HG03064 (cell line): ENCODE measurements at regions not wholly inside any gene's neighbourhood (a gene's known extent, or its start where the extent isn't known, plus 50 kb on each side); places are given as distances from the start of the nearest gene placed in this dataset.
"Not testable (repeated sequence)": the region's sequence is repeated elsewhere in the genome, so short reads cannot be mapped to it uniquely, and the experiment has no call there.

Experiments used
- ATAC-seq: cut with Tn5 transposase; IDR thresholded peaks from one replicate; pipeline ENCODE4 v1.9.1; 2021; ENCODE audit warnings: low read depth; ENCODE audit not compliant: unreplicated experiment

DNA sequence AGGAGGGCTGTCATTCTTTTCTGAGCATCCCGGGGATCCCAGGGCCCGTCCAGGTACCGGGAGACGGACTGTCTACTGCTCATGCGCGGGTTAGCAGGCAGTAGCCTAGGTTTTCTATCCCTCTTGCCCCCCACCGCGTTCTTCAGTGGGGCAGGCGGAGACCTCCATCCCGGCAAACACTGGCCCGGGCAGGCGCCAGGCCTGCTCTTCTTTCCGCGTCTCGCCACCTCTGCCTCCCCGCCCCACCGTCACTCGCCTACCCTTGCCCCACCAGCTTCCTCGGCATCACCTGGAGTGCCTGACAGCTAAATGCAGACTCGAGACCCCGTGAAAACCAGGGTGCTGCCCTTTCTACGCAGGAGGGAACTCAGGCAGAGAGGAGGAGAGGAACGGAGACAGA, 1937.7 kb upstream of the DEFB115 start:
- no peak for ATAC-seq

DNA sequence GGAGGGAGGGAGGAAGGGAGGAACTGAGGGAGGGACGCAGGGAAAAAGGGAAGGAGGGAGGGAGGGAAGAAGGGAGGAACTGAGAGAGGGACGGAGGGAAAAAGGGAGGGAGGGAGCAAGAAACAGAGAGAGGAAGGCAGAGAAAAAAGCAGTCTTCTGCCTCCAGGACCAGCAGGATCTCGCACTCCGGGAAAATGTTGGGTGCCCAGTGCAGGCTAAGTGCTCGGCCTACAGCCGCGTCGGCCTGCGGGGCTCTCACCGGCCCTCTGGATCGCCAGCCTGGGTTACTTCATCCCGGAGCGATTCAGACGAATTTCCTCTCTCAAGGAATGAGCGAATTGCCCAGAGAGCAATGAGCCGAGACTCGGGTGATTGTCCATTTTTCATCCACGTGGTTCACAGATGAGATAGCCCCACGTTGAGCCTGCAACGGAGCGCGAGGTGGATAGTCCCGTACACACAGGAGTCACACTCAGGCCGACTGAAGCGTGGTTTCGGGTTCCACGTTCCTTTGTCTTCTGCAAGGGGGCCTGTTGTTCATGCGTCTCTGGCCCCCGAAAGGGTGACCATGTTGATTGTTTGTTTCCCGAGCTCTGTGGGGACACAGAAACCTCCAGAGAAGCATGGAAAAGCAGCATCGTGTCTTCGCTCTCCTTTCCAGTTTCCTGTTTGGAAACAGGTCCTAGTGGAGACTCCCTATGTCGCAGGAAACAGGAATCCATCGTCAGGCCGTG, 1937.1 kb upstream of the DEFB115 start:
- ATAC-seq, result not testable (repeated sequence)

DNA sequence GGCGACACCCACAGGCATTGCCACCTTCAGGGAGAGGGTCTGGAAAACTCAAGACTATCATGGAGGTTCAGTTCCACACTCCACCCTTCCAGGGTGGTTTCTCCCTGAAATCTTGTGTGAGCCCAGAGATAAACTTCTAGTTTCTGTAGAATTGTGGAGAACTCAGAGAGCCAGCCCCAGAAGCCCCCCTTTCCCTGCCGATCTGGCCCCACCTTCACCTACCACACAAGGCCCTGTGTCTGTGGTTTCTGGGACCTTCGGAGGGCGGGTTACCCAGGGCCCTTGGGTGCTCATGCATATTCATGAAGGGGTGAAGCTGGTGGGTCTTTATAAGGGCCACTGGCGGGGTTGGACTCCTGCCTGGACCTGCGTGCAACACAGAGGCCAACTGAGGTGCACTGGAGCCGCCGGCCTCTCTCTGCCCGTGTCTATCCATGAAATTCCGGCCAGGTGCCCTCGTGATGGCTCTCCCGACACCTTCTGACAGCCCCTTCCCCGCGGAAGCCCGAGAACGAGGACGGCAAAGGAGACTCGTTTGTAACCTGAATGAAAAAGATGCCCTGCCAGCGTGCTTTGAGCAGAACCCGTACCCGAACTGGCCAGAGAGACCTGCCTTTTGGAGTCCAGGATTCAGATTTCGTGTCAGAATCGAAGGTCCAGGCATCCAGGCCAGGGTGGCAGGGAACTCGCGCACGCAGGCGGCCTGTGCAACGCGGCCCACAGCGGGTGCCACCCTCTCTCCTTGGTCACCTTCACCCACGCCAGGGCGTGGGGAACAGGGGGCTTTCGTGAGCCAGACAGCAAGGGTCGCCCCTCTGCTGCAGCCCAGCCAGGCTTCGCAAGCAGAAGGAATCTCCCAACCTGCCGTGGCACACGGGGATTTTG, 1933.6 kb upstream of the DEFB115 start:
- not testable (repeated sequence) for ATAC-seq

DNA sequence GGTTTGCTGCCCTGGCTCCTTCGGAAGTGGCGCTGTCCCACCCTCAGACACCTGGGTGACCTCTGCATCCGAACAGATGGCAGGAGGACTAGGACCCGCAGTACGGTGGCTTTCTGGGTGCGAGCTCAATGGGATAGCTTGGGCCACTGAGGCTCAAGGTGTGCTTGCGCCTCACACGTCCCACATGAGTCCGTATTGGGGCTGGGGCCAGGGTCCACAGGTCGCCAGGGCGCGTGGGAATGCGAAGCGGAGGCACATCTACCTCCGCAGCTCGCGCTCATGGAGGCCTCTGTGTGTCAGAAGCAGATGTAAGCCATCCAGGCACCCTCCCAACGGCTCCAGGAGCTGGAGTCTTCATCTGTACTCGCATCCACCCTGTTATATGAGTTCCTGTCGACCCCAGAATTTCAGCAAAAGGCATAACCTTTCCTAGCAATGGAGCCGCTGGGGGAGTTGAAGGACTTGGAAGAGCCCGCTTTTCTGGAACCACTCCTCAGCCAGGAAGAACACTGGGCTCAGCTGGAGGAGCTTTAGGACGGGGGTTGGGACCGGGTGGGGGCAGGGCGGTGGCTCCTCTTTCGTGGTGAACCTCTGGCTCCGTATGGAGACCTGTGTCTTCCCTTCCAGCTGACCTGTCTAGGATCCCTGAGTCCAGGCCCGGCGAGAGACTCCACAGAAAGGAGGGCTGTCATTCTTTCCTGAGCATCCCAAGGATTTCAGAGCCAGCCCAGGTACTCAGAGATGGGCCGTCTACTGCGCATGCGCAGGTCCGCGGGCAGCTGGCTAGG, 1932.8 kb upstream of the DEFB115 start:
- not testable (repeated sequence) for ATAC-seq

DNA sequence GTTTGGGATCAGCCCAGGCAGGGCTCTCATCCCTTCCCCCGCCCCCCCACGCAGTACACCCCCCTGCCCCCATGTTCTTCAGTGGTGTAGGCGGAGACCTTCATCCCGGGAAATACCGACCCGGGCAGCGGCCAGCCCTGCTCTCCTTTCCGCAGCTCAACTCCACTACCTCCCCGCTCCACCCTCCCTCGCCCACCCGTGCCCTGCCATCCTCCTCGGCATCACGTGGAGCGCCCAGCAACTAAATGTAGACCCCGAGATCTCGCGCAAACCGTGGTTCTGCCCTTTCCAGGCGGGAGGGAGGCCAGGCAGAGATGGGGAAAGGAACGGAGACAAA, 1932.2 kb upstream of the DEFB115 start:
- no peak for ATAC-seq

DNA sequence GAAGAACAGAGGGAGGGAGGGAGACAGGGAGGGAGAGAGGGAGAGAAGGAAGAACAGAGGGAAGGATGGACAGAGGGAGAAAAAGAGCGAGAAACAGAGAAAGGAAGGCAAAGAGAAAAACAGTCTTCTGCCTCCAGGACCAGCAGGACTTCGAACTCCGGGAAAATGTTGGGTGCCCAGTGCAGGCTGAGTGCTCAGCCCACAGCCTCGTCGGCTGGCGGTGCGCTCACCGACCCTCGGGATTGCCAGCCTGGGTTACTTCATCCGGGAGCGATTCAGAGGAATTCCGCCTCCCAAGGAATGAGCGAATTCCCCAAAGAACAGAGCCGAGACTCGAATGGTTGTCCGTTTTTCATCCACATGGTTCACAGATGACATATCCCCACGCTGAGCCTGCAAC, 1931.7 kb upstream of the DEFB115 start:
- ATAC-seq, result not testable (repeated sequence)

DNA sequence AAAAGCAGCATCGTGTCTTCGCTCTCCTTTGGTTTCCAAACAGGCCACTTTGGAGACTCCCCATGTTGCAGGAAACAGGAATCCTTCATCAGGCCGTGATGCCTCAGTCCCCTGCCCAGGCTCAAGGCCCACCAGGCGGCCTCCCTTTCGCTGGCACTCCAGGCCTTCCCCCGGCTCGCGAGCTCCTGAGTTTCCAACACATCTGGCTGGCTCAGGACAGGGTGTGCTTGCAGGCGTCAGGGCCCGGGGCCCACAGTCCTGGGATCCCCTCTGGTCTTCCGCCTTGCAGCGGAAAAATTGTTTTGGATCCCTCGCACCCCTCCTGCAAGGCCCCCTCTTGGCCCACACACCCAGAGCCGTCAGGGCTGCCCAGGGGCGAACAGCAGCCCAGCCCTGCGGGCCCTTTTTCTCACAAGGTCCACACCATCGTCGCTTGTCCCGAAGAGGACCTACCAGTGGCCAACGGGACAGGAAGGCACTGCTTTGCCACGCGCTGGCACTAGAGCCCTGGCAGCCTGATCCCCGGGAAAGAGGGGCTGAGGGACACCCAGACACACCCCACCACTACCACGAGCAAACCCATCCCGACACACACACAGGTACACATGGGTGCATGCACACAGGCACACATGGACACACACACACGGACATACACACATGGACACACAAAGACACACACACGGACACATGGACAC, 1930.9 kb upstream of the DEFB115 start:
- ATAC-seq, result no peak

DNA sequence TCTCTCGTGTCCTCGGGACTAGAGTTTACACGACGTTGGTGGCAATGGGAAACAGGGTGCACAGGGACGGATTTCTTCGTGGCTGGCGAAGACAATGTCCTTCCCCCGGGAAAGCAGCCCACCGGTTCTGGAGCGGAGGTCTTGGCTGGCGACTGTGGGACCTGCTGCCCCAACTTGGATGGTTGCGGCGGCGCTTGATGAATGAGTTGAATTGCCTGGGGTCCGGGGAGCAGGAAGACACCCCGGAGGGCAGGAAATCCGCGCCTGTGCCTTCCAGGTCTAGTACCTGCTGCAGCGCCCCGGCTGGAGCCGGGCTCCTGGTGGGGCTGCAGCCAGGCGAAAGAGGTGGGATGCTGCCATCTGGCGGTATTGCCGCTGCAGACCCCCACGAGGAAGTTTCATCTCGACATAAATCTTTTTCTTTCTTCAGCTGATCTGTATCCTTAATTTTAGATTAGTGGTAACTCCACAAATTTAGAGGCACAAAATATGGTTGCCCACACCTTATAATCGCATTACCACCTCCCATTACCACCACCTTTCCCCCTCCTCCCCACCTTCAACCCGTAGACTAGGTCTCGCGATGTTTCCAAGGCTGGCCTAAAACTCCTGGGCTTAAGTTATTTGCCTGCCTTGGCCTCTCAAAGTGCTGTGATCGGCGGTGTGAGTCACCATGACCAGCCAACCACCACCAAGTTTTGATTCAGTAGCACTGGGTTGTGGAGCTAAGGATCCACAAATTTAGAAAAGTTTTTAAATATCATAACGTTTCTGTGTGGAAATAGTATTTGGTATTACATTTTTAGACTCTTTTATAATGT, 1929.7 kb upstream of the DEFB115 start:
- not testable (repeated sequence) for ATAC-seq

DNA sequence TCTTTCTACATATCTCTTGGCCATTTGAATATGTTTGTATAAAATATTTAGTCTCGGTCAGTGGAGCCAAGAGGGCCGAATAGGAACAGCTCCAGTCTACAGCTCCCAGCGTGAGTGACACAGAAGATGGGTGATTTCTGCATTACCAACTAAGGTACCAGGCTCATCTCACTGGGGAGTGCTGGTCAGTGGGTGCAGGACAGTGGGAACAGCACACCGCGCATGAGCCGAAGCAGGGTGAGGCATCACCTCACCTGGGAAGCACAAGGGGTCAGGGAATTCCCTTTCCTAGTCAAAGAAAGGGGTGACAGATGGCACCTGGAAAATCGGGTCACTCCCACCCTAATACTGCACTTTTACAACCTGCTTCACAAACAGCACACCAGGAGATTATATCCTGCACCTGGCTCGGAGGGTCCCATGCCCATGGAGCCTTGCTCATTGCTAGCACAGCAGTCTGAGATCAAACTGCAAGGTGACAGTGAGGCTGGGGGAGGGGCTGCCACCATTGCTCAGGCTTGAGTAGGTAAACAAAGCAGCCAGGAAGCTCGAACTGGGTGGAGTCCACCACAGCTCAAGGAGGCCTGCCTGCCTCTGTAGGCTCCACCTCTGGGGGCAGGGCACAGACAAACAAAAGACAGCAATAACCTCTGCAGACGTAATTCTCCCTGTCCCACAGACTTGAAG, 1926.9 kb upstream of the DEFB115 start:
- ATAC-seq, result not testable (repeated sequence)

DNA sequence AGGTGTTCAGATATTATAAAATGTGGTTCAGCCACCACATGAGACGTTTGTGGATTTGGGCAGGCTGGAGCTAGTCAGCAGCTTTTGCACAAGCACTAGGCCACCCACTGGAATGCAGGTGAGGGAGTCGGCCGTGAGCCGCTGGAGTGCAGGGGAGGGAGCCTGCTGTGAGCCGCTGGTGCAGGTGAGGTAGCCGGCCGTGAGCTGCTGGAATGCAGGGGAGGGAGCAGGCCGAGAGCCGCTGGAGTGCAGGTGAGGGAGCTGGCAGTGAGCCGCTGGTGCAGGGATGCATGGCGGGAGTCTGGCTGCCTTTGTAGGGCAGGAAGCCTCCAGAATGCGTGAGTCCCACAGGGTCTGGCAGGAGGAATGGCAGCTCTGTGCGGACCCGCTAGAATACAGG, 1907.6 kb upstream of the DEFB115 start:
- ATAC-seq, result no peak

DNA sequence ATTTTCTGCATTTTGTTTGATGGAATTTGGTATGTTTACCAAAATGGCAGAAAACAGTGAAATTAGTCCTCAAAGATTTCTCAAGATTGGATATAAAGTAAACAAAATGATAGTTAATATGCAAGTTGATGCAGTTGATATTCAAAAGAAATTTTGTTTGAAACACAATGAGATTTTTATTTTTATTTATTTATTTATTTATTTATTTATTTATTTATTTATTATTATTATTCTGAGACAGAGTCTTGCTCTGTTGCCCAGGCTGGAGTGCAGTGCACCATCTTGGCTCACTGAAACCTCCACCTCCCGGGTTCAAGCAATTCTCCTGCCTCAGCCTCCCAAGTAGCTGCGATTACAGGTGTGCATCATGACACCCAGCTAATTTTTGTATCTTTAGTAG, 1881.5 kb upstream of the DEFB115 start:
- not testable (repeated sequence) for ATAC-seq

DNA sequence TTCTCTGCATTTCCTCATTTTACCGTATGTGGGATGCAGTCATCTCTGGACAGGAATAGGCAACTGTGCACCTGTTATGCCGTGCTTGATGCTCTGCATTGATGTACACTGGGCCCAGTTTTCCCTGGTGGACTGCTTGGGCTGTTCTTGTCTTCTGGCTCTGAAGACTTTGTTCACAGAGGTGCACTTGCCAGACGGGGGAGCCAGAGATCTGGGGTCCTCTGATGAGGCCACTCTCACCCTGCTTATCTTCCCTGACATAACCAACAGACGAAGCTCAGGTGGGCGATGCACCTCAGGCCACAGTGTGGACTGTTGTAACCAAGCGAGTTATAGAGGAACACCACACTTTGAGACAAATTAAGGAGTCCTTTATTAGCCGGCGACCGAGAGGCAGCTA, 1864.6 kb upstream of the DEFB115 start:
- not testable (repeated sequence) for ATAC-seq

DNA sequence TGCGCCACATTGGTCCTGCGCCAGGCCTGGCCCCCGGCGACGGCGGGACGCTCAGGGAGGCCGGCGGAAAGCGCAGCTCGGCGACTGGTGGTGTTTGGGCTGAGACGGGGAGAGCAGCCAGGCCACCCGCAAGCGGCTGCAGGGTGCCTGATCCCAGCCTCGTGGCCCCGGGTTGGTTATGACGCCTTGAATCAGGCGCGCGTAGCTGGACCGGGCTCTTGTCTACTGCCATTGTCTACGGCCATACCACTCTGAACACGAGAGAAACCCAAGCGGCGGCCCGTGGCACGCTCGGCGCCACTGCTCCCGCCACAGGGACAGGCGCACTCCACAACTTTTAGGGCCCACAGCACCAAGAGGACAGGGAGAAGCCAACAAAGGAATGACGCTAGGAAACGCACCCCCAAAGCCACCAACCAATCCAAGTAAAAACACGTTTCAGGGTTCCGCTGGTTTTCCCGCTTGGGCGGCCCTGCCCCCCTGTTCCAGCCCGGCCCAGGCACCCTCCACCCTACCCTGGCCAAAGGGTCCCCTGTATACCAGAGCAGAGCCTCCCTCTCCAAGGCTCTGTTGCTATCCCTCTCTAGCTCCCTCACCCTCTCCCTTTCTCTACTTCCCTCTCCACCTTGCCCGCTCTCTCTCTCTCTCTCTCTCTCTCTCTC, 1849.3 kb upstream of the DEFB115 start:
- ATAC-seq, result no peak

DNA sequence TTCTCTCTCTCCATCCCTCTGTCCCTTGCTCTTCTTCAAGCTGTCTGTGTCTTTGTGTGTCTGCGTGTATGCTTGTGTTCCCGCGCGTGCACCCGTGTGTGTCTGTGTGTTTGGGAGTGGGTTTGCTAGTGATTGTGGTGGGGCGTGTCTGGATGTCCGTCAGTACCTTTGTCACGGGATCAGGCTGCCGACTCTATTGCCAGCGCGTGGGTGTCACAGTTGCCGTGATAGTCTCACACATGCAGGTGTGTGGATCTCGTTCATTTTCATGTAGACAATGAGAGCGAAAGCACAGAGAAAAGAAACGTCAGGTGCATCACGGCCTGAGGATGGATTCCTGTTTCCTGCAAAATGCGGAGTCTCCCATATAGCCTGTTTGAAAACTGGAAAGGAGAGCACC, 1848.8 kb upstream of the DEFB115 start:
- ATAC-seq, result not testable (repeated sequence)

DNA sequence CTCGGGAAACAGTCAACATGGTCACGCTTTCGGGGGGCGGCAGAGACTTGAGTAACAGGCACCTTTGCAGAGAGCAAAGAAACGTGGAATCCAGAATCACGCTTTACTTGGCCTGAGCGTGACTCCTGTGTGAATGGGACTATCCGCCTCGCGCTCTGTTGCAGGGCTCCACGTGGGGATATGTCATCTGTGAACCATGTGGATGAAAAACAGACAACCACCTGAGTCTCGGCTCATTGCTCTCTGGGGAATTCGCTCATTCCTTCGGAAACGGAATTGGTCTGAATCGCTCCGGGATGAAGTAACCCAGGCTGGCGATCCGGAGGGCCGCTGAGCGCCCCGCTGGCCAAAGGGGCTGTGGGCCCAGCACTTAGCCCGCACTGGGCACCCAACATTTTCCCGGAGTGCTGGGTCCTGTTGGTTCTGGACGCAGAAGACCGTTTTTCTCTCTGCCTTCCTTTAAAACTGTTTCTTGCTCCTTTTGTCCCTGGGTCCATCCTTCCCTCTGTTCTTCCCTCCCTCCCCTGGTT, 1848.2 kb upstream of the DEFB115 start:
- not testable (repeated sequence) for ATAC-seq

DNA sequence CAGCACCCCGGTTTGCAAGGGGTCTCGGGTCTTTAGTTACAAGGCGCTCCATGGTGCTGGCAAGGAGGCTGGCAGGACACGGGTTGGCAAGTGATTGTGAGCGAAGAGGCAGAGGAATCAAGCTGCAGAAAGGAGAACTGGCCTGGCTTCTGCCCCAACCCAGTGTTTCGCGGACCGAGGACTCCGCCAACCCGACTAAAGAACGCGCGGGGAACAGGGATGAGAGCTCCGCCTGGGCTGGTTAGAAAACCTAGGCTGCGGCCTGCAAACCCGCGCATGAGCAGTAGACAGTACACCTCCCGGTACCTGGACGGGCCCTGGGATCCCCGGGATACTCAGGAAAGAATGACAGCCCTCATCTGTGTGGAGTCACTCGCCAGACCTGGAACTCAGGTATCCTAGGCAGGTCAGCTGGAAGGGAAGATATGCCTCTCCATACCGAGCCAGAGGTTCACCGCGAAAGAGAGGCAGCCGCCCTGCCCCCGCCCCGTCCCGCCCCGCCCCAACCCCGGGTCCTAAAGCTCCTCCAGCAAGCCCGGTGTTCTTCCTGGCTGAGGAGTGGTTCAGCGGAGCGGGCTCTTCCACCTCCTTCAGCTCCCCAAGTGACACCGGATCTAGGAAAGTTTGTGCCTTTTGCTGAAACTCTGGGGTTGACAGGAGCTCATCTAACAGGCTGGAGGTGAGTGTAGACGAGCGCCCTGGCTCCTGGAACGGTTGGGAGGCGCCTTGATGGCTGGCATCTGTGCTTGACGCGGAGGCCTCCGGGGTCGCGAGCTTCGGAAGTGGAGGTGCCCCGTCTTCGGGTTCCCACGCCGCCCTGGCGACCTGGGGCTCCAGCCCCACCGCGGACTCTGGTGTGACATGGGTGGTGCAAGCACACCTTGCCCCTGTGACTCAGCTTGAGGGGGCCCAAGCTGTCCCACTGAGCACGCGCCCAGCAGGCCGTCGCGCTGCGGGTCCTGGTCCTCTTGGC, 1847.3 kb upstream of the DEFB115 start:
- no peak for ATAC-seq

DNA sequence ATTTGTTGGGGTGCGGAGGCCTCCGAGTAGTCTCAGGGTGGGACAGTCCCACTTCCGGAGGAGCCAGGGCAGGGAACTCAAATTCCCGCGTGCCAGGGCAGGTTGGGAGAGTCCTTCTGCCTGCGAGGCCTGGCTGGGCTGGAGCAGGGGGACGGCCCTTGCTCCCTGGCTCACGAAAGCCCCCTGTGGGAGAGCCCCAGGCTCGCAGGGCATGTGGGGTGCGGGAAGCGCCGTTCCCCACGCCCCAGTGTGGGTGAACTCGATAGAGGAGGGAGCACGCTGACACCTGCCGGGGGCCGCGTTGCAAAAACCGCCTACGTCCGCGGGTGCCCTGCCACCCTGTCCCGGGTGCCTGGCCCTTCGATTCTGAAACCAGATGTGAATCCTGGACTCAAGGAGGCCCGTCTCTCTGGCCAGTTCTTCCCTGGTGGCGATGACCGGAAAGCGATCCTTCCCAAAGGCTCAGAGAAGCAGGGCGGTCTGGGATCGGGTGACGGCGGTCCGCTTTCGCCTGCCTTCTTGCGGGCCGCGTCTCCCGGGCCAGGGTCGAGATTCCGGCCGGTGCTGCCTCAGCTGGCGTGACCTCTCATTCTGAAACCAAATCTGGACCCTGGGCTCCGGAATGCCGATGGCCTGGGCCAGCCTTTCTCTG, 1846.5 kb upstream of the DEFB115 start:
- no peak for ATAC-seq
